Mammary epithelial cell (primary cell): ENCODE measurements at regions not wholly inside any gene's neighbourhood (a gene's known extent, or its start where the extent isn't known, plus 50 kb on each side); places are given as distances from the start of the nearest gene placed in this dataset.

ENCODE experiments used
- CTCF ChIP-seq, 2 donors: IDR thresholded peaks in 1 of 2; conservative IDR thresholded peaks in 1 of 2; 2 replicates each; pipeline ENCODE4 v1.5.1; 2011 to 2012; ENCODE audit warnings: inconsistent platforms in 2 of 2, low read length in 2 of 2, mild to moderate bottlenecking in 2 of 2, control low read depth in 1 of 2, low read depth in 1 of 2; ENCODE audit not compliant: insufficient read depth in 1 of 2; ENCODE audit errors: extremely low read depth in 1 of 2
- EZH2 ChIP-seq: IDR thresholded peaks from 2 replicates; pipeline ENCODE4 v1.6.1; 2012; ENCODE audit warnings: low read length, inconsistent platforms, borderline replicate concordance

- TF ChIP-seq EZH2: no peak
- TF ChIP-seq CTCF (conservative IDR thresholded peaks at IDR 0.05 in 1 of 2, IDR thresholded peaks at IDR 0.05 in 1 of 2; ENCODE audit: extremely low read depth in 1 of 2, insufficient read depth in 1 of 2, low read depth in 1 of 2, low read length in 2 of 2): no peak
Observed at GRCh38 chr6:54618572-54618971, 228.0 kb upstream of the FAM83B start.
